CD1c-positive myeloid dendritic cell (primary cell): ENCODE measurements at regions not wholly inside any gene's neighbourhood (a gene's known extent, or its start where the extent isn't known, plus 50 kb on each side); places are given as distances from the start of the nearest gene placed in this dataset.
"Not testable (repeated sequence)": the region's sequence is repeated elsewhere in the genome, so short reads cannot be mapped to it uniquely, and the experiment has no call there.

Experiments used
- DNase-seq: peaks from one replicate; pipeline ENCODE4 v3.0.0-alpha.2; 2016; ENCODE audit errors: extremely low spot score

- no peak for DNase-seq
These were observed 227.8 kb downstream of the PTGER3 start for GRCh38 chr1:70819785-70820184.

GRCh38 chr1:70820396-70820795 is 227.2 kb downstream of the PTGER3 start:
- peak; percentile 59 for DNase-seq

GRCh38 chr1:70820995-70821394 is 226.6 kb downstream of the PTGER3 start:
- DNase-seq = no peak

GRCh38 chr1:70826428-70826827 is 221.2 kb downstream of the PTGER3 start:
- DNase-seq = no peak

GRCh38 chr1:70827030-70827429 is 220.6 kb downstream of the PTGER3 start:
- DNase-seq = no peak

GRCh38 chr1:70828177-70828576 is 219.4 kb downstream of the PTGER3 start:
- DNase-seq = no peak

GRCh38 chr1:70834365-70834764 is 213.3 kb downstream of the PTGER3 start:
- not testable (repeated sequence) for DNase-seq

- no peak for DNase-seq
These were observed 211.2 kb downstream of the PTGER3 start for GRCh38 chr1:70836456-70836855.

GRCh38 chr1:70840260-70840953 is 207.2 kb downstream of the PTGER3 start:
- DNase-seq = no peak

- no peak for DNase-seq
These were observed 205.1 kb downstream of the PTGER3 start for GRCh38 chr1:70842562-70842961.

GRCh38 chr1:70843452-70843851 is 204.2 kb downstream of the PTGER3 start:
- no peak for DNase-seq

- DNase-seq = no peak
These were observed 200.6 kb downstream of the PTGER3 start for GRCh38 chr1:70847013-70847412.

- DNase-seq = no peak
These were observed 192.4 kb downstream of the PTGER3 start for GRCh38 chr1:70855203-70855602.

- no peak for DNase-seq
These were observed 191.4 kb downstream of the PTGER3 start for GRCh38 chr1:70856201-70856600.

GRCh38 chr1:70863239-70863638 is 184.4 kb downstream of the PTGER3 start:
- no peak for DNase-seq

- DNase-seq = no peak
These were observed 183.3 kb downstream of the PTGER3 start for GRCh38 chr1:70864302-70864701.

GRCh38 chr1:70866542-70867264 is 180.9 kb downstream of the PTGER3 start:
- peak; percentile 40 for DNase-seq

GRCh38 chr1:70871790-70872189 is 175.8 kb downstream of the PTGER3 start:
- no peak for DNase-seq

- peak; percentile 45 for DNase-seq
These were observed 173.6 kb downstream of the PTGER3 start for GRCh38 chr1:70874063-70874462.

- no peak for DNase-seq
These were observed 172.8 kb downstream of the PTGER3 start for GRCh38 chr1:70874818-70875217.

- DNase-seq = no peak
These were observed 170.3 kb downstream of the PTGER3 start for GRCh38 chr1:70877343-70877742.

- no peak for DNase-seq
These were observed 159.7 kb downstream of the PTGER3 start for GRCh38 chr1:70887936-70888335.

GRCh38 chr1:70888722-70889121 is 158.9 kb downstream of the PTGER3 start:
- no peak for DNase-seq
